Fibroblast of peridontal ligament (primary cell): ENCODE measurements at regions not wholly inside any gene's neighbourhood (a gene's known extent, or its start where the extent isn't known, plus 50 kb on each side); places are given as distances from the start of the nearest gene placed in this dataset.

Experiments
- DNase-seq: peaks from one replicate; pipeline ENCODE4 v3.0.0-alpha.2; 2010; ENCODE audit errors: extremely low read depth

- no peak for DNase-seq
Measured at GRCh38 chr19:31601855-31602254, 252.6 kb upstream of the TSHZ3 start.

GRCh38 chr19:31602548-31602947, 253.3 kb upstream of the TSHZ3 start:
- no peak for DNase-seq

DNA sequence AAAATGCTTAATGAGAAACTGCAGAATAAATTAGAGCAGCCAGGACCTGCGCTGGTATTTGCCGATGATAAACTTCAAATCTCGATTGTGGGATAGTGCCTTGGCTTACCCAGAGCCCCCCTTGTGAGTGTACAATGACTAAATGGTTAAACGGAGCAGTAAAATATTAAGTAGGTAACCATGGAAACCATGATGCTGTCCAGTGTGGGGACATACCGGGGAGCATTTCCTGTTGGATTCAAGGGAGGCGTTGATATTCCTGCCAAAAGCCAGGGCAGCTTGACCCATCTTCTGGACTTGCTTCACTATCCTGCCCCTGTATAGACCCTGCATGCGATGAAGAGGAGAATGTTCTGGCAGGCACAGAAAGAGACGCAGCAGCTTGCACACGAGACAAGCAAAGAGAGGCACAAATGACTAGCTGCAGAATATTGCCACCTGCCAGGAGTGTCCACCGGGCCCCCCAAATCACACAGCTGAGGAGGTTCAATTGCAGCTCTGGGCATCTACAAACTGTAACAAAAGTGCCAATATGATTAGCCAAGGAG, 255.3 kb upstream of the TSHZ3 start:
- DNase-seq, result no peak

DNA sequence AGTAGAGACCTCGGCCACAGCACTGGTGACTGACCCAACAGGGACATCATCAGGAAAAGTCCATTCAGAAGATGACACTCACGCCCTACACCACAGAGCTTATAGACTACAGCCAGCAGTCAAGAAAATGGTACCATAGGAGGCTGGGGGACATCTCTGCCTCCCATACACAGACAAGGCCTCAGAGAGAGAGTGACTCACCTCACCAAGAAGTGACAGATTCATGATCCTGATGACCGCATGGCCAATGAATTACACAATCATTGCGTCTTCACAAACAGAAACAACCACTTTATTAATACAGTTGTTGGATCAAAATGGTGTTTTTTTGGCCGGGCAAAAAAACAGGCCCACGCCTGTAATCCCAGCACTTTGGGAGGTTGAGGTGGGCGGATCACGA, 260.8 kb upstream of the TSHZ3 start:
- DNase-seq, result no peak

GRCh38 chr19:31611046-31611877, 262.0 kb upstream of the TSHZ3 start:
- no peak for DNase-seq

GRCh38 chr19:31612873-31613272, 263.6 kb upstream of the TSHZ3 start:
- DNase-seq, result no peak

- DNase-seq, result no peak
Measured at GRCh38 chr19:31613683-31614219, 264.5 kb upstream of the TSHZ3 start.

DNA sequence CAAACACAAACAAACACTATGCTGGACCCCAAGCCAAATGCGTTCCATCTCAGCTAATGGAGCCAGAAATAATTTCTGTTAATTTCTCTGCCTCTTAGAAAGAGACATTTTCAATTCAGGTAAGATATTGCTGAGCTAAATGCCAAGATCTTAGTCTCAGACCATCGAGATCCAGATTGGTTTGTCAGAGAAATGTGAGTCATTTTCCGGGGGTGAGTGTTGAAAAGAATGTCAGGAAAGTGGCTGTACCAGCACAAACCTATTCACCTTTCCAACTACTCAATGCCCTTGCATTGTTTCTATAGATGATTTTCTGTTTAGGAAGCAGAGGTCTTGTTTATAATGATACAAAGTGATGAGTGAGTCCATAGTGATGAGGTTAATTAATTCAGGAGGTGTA, 266.8 kb upstream of the TSHZ3 start:
- DNase-seq, result no peak

DNA sequence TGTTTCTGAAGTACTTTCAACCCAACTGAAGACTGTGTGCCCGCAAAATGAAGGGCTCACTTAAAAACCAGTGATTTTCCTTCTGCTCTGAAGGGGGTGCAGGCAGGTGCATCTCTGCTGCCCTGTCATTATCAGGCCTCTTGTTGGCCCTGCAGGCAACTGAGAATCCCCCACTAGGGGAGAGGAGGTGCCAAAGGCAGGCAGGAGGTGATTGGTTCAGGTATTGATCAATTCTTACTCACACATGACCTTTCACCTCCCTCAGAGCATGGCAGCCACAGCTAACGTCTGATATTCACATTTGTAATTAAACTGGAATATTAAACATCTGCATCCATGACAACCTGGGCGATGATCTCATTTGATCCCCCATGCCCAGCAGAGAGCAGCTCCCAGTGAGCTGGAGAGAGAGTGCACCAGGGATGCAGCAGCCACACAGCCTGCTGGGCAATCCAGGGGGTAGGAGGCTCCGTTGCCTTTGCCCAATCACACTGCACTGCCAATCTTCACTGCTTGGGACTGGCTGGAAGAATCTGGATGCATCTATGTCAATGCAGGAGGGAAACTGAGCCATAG, 267.9 kb upstream of the TSHZ3 start:
- DNase-seq, result no peak

DNA sequence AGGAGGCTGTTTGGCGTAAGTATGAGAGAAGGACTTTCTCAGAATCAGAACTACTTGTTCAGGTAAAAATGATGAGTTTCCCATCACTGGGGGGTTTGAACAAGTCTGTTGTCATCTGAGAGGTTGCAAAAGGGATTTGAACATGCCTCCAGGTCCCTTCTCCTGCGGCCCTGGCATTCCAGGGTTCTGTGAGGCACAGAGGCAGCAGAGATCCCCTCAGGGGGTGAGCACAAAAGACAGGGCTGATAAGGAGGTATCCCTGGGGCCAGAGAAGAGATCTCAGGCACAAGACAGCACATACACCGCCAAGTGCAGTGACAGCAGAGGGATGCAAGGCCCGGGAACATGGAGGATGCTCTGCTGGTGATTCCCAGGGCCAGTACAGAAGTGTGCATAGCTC, 275.8 kb upstream of the TSHZ3 start:
- no peak for DNase-seq

- no peak for DNase-seq
Measured at GRCh38 chr19:31625575-31625974, 276.3 kb upstream of the TSHZ3 start.

DNA sequence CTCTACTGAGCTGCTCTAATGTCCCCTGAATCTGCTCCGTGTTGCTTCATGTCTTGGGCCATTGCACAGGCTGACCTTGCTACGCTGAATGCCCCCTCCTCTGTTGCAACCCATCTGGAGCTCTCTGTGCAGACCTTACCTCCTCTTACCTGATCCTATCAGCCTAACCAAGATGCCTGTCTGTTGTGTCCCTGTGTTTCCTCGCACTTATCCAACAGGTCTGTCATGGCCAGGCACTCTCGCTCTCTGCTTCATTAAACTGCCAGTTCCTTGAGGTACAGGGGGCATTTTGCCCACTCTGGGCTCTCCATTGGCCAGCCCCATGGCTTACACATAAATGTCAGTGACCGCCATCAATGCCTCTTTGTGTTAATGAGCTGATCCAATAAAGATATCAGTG, 277.7 kb upstream of the TSHZ3 start:
- DNase-seq, result no peak

DNA sequence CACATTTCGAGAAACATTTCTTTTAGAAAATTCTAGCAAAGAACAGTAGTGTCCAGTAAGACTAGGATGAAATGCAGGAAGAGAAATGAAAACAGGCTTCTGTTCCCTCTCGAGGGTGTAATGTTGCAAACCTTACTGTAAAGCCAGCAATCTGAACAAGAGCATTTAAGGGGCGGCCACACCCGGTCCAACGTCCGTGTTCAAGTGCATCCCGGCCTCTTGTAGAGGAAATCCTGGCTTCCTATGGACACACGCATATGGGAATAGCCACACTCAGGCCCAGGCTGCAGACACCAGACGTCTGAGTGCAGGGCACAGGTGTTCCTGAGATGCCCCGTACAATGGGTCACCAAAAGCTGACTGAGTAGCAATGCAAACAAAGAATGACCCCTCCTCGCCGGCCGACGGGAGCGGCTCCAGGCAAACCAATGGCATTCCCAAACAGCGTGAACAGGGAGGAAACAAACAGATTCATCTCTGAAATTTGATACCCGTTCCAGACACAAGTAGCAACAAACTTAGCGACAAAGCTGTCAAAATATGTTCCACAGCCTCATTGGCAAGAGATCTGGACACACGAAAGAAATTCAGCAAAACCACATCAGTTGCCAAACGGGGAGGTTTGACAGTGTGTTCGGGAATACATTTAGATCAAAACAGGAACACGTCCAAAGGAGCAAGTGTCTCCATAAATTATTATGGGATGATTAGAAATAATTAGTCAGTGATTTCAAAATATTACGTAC, 278.6 kb upstream of the TSHZ3 start:
- no peak for DNase-seq

DNA sequence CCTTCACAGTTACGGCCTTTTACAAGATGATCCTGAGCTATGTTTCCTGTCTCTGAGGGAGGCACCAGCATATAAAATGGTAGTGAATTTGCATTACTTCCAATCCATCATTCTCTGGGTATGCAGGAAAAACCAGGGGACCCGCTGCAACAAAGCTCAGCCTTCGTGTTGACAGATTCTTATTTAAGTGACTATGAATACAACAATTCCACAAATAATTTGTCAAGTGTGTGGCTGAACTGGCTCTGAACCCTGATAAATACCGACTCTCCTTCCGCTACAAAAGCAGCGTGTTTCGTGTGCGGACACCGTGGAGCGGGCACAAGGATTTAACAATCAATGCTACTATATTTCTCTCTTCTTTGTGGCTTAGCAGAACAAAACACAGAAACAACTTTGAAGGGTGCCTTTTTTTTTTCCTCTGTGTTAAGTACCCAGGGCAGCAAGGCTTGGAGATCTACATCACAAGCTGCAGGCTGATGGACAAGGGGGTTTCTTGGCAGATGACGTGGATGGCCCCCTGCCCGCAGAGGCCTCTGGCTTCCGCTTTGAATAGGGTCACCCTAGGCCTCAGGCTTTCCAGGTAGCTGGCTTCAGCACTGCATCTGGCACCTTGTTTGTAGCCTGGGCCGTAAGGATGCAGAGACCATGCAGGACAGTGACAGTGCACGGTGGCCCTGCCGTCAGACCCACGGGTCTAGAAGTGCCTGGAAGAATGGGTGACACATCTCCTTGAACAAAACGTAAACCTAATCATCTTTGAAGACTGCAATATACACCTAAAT, 280.5 kb upstream of the TSHZ3 start:
- no peak for DNase-seq

DNA sequence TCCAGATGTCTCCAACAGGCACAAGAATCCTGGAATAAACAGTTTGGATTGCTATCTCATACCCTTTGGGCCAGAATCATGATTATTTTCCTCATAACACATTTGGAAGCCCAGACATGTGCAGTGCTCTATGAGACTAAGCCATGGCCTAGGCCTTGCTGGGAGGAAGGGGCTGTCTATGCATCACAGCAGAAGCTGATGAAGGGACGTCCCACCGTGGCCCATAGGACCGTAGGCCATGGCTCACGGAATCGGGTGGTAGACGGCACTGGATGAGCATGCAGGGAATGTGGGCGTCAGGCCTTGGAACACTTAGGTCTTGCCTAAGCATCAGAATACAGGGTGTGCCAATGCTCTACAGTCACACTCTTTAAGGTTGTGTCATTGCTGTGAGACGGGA, 283.8 kb upstream of the TSHZ3 start:
- DNase-seq, result no peak

DNA sequence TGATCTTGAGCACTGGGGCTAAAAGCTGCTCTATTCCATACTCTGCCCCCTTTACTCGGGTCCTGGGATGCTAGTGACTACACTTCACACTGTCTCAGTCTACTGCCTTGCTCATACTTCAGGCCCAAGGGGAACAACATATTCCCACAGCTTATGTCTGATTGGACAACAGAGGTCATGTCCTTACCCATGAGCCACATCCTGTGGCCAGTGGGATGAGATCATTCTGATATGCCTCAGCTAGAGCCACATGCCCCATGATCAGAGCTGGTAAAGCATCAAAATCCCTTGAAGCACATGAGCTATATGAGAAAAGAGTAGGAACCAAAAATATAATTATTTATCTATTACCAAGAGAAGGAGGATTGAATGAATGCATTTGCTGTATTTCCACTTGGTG, 290.1 kb upstream of the TSHZ3 start:
- DNase-seq, result no peak

GRCh38 chr19:31641591-31641990, 292.4 kb upstream of the TSHZ3 start:
- DNase-seq, result no peak

DNA sequence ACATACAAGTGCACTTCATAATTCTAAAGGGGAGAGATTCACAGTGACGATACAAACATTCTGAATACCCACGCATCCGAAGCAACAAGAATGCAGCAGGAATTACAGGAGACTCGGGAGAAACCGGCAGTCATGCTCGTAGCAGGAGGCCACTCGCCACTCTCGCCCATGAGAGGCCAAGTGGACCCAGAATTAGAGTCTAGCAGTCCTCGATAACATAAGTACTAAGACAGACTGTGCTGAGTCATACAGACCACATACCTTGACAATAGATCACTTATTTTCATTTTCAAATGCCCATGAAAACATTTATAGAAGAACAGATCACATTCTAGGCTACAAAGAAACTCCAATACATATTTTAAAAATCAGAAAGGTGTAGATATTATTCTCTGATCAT, 299.1 kb upstream of the TSHZ3 start:
- DNase-seq, result no peak

GRCh38 chr19:31656507-31656906, 307.3 kb upstream of the TSHZ3 start:
- no peak for DNase-seq

- DNase-seq, result no peak
Measured at GRCh38 chr19:31658993-31659896, 310.0 kb upstream of the TSHZ3 start.

DNA sequence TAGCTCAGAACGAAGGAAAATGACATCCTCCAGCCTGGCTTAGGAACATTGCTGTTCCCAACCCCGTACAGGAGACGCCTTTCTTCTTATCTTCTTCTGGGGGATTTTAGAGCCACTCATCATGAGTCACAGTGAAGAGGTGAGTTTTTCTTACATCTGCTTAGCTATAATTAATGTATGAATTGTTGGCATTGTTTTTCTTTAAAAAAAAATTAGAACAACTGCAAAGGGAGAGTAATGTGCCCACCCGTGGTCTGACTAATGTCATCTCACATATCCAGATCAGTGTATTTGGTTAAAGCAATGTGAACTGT, 310.6 kb upstream of the TSHZ3 start:
- no peak for DNase-seq
